NCI-H187 treated with DMSO at 0.1 percent for 48 hours (cell line): ENCODE measurements at regions not wholly inside any gene's neighbourhood (a gene's known extent, or its start where the extent isn't known, plus 50 kb on each side); places are given as distances from the start of the nearest gene placed in this dataset.

Source experiments
- DNase-seq: peaks from one replicate; lab custom pipeline; 2025; lab: John Stamatoyannopoulos, UW

- no peak for DNase-seq
Observed at GRCh38 chr5:107808671-107809137, 138.0 kb upstream of the EFNA5 start.

DNA sequence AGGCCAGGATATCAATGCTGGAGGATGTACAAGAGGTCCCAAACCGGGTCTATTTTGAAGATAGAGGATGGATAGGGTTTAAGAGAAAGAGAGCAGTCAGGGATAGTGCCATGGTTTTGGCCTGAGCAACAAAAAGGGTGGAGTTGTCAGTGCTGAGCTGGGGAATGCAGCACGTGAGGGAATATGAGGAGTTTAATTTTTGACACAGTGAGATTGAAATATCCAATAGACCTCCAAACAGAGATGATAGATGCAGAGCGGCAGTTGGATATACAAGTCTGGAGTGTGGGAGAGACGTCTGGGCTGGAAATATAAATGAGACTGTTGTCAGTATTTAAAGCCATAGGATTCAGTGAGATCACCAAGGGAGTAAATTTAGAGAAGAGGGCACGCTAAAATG, 136.7 kb upstream of the EFNA5 start:
- no peak for DNase-seq

GRCh38 chr5:107806705-107807104, 136.0 kb upstream of the EFNA5 start:
- no peak for DNase-seq

GRCh38 chr5:107806271-107806670, 135.5 kb upstream of the EFNA5 start:
- no peak for DNase-seq

GRCh38 chr5:107805824-107806223, 135.1 kb upstream of the EFNA5 start:
- DNase-seq = no peak

GRCh38 chr5:107805166-107805565, 134.4 kb upstream of the EFNA5 start:
- DNase-seq = no peak

GRCh38 chr5:107803728-107804127, 133.0 kb upstream of the EFNA5 start:
- DNase-seq = no peak

DNA sequence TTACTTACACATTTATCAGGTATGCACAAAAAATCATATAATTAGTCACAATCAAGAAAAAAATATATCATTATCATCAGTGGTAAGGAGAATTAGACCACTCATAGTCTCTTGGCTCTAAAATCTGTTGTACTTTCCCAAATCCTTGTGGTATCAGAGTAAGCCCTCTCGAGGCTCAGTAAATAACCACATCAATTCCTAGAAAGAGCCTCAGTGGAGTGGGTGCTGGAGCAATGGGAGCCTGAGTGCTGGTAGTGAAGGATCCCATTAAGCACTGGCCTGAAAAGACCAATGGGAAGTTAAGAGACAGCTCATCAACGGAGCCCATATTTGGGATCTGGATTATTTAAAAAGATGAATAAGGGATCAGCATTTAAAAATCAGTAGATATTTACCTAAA, 130.3 kb upstream of the EFNA5 start:
- DNase-seq = no peak

- DNase-seq = no peak
Observed at GRCh38 chr5:107799306-107799705, 128.6 kb upstream of the EFNA5 start.

- DNase-seq = no peak
Observed at GRCh38 chr5:107796797-107797196, 126.1 kb upstream of the EFNA5 start.

DNA sequence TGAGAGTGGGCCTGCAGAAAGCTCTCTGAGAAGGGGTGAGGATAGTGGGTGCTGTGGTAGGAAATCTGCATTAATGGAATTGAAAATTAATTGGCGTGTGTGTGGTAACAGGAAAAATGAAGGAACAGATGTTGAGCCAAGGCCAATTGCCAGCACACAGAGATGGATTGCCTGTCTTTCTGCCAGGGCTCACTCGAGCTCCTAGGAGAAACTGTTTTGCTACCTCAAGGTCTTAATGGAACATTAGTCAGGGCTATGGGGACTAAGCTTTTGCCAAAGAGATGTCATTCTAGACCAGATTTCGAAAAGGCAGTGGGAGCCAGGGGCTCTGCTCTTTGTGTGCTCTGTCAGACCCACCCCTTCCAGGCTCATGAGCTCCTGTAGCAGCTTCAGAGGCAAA, 124.0 kb upstream of the EFNA5 start:
- no peak for DNase-seq

GRCh38 chr5:107792940-107793339, 122.2 kb upstream of the EFNA5 start:
- no peak for DNase-seq

- no peak for DNase-seq
Observed at GRCh38 chr5:107790671-107791070, 119.9 kb upstream of the EFNA5 start.

GRCh38 chr5:107786424-107786823, 115.7 kb upstream of the EFNA5 start:
- DNase-seq = no peak

DNA sequence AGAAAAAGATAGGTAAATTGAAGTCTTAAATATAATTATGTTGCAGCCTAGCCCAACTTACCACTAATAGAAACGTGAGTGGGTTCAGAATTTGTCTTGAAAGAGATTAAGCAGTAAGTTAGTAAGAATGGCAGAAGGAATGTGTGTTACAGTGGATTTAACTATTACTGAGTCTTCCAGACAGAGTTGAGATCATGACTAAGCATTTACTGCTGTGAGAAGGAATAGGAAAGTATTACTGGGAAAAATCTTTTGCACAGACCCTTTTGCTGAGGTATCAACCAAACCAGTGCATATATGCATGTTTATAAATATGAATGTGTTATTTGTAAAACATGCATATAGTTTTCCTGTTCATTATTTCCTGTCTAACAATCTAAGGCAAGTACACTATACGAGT, 112.8 kb upstream of the EFNA5 start:
- DNase-seq = no peak

DNA sequence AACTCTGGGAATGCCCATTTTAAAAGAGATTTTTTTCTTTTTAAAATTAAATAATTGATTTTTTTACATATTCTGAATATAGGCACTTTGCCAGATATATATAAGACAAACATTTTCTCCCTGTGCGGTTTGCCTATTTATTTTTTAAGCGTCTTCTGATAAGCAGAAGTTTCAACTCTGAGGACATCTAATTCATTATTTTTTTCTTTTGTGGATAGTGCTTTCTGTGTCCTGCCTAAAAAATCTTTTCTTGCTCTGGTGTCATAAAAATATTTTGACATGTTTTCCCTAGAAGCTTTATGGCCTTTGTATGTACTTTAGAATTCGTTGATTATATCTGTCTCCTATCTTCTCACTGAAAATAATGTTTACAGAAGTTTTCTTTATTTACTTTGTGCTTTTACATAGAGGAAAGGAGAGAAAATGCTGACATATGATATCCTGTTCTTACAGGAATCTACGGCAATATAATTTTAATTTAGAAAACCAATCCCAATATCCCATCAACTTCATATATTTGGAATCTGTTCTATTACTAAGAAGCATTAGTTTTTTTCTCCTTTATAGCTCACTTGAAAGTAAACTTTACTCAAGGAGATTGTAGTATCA, 111.9 kb upstream of the EFNA5 start:
- DNase-seq = no peak

DNA sequence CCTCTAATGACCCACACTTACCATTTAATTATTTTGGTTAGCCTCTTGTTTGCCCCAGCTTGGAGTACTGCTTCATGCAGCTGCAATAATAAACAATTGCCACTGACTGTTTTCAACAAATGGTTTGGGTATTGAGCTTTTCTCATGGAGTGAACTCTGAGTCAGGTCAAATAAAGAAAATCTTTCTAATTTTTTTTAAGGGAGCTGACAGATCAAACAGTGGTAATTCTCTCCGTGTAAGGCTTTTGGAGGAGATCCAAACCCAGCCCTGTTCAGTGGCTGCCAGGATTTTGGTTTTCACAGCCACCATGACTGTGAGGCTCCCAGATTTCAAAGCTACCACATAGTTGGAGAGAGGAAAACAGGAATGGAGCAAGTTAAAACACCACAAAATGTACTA, 110.7 kb upstream of the EFNA5 start:
- DNase-seq = no peak

DNA sequence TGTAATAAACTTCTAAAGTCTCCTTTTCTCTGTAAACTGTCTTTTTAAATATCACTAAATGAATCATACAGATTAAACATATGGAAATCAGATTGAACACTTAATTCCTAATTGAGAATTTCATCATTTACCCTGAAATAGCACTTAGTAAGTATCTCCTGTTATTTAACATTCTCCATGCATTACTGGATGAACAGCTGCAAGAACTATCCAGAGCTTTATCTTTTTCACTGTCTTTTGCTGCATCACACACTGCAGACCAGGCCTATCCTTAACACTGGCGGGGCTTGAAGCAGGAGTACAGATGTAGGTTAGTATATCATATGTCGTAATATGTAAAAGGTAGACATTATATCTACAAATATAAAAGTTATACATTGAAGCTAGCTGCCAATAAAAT, 108.7 kb upstream of the EFNA5 start:
- DNase-seq = no peak

DNA sequence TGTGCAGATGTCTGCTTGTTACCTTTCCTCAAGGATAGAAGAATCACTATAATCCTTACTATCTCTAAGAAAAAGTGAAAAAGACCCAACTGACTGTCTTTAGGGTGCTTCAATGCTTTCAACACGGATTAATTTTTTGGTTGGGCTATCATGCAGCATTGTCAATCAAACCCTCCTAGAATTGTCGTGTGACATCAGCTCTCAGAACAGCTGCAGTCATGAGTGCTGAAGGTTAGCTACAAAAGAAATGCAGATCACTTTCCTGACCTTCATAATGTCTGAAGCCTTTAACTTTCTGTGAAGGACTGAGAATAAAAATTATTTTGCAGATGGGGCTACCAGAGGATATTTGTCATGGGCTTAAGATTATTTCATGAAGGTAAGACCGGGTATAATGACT, 107.9 kb upstream of the EFNA5 start:
- DNase-seq = no peak

DNA sequence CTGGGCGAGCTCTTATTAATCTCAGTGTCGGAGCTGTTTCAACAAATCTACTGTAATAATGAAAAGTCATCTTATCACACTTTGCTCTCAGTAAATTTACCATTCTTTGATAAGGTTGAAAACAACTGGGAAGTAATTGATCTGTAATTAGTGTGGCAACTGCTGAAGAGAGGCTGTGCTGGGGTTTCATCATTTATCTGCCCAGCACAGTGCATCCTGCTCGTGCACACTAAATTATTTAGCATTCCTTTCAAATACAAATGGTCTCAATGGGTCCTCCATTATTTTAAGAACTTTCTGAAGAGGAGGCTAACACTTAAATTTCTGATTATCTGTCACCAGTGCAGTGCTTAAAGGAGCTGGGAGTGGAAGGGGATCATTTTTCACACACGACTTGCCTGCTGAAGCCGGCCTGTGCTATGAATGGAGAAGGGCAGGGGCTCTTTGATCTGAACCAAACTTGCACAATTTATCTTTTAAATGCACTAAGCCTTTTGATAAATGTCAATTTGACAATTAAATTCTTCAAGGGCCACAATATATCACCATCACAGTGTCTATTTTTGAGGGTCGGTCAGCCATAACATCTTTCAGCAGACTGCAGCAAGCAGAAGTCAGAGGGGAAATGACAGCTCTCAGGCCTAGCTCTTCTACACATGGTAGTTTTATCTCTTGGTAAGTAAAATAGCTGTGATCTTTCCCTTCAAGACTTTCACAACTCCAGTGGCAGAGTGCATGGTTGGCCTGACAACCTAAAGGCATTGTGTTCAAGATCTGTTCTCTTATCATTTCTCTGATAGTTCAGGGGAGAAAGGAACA, 106.4 kb upstream of the EFNA5 start:
- DNase-seq = no peak

DNA sequence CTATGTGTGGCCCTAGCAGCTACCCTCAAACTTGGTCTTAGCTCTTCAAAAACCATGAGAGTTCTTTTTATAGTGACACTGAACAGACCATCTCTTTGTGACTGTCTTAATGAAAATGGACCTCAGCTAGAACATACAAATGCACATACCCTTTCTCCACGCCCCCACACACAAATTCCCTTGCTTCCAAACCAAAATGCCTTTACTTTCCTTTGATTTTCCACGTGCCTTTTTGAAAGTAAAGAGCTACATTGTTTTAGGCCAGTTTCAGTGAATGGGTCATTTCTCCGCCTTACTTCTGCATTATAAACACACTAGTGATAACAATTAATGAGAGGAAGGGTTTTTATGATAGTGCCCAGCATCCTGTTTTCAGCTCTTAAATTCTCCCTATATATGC, 105.8 kb upstream of the EFNA5 start:
- no peak for DNase-seq

- DNase-seq = no peak
Observed at GRCh38 chr5:107774316-107774715, 103.6 kb upstream of the EFNA5 start.

DNA sequence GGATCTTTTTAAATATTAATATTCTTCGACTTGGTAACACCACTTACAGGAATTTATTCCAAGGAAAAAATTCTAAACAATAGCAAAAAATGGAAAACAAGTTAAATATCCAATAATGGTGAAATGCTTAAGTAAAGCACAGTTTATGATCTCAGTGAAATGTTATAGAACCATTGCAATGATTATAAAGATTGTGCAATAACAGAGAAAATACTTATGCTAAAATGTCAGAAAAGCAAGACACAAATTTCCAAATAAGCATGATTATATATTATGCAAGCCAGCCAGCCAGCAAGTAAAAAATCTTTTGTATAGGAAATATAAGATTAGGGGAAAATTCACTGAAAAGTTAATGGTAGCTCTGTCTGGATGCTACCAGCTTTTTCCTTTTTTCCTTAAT, 102.7 kb upstream of the EFNA5 start:
- no peak for DNase-seq
